H1 (cell line): ENCODE measurements at regions not wholly inside any gene's neighbourhood (a gene's known extent, or its start where the extent isn't known, plus 50 kb on each side); places are given as distances from the start of the nearest gene placed in this dataset.

Experiments
- CTCF ChIA-PET: fragments of 300-600 bp; sonication (Branson Sonifier 250); formaldehyde crosslinking; loops from one replicate; lab custom pipeline; 2021; ENCODE audit not compliant: partially characterized antibody; lab: Charles Lee
- POLR2A ChIA-PET: fragments of 300-600 bp; sonication (Branson Sonifier 250); formaldehyde crosslinking; loops from one replicate; lab custom pipeline; 2021; ENCODE audit warnings: inconsistent platforms; ENCODE audit not compliant: partially characterized antibody; lab: Charles Lee
- DNase-seq, 2 experiments: peaks; one replicate each; pipeline versions ENCODE4 v3.0.0 to v3.0.0-alpha.2; 2010 to 2022; ENCODE audit warnings: low spot score in 2 of 2, low read depth in 1 of 2, mixed read lengths in 1 of 2
- FAIRE-seq: peaks from 2 replicates; lab custom pipeline; 2011; peaks lifted over from hg19 to GRCh38; lab: Jason Lieb, UNC
- H2AFZ ChIP-seq: 2 replicates; pipeline ENCODE4 v1.8.1; 2012; ENCODE audit warnings: low read length, inconsistent platforms
- H2AK5ac ChIP-seq: 2 replicates; pipeline ENCODE4 v1.6.1; 2013; ENCODE audit warnings: low read depth, low read length
- H2BK120ac ChIP-seq: replicated peaks from 2 replicates; pipeline ENCODE3; 2013; ENCODE audit warnings: low read depth, low read length, inconsistent platforms
- H2BK12ac ChIP-seq: 2 replicates; pipeline ENCODE4 v1.6.1; 2013; ENCODE audit warnings: low read depth, low read length
- H2BK15ac ChIP-seq: 2 replicates; pipeline ENCODE4 v1.6.1; 2013; ENCODE audit warnings: low read length
- H2BK20ac ChIP-seq: 2 replicates; pipeline ENCODE4 v1.6.1; 2013; ENCODE audit warnings: low read length
- H2BK5ac ChIP-seq: 2 replicates; pipeline ENCODE4 v1.6.1; 2013; ENCODE audit warnings: low read depth, low read length
- H3K14ac ChIP-seq: 2 replicates; pipeline ENCODE4 v1.6.1; 2013; ENCODE audit warnings: inconsistent platforms; ENCODE audit not compliant: insufficient read length
- H3K18ac ChIP-seq: 2 replicates; pipeline ENCODE4 v1.6.1; 2013; ENCODE audit warnings: low read length; ENCODE audit errors: extremely low read depth
- H3K23ac ChIP-seq: 2 replicates; pipeline ENCODE4 v1.6.1; 2013; ENCODE audit warnings: inconsistent platforms; ENCODE audit not compliant: insufficient read length
- H3K23me2 ChIP-seq: 2 replicates; pipeline ENCODE4 v1.6.1; 2013; ENCODE audit warnings: low read depth, low read length
- H3K27ac ChIP-seq: 2 replicates; pipeline ENCODE4 v1.6.1; 2011; ENCODE audit warnings: low read depth, low read length, inconsistent platforms
- H3K27me3 ChIP-seq, 4 experiments: replicated peaks in 1 of 4; 1 replicate in 1 of 4; 2 replicates in 3 of 4; pipeline versions ENCODE4 v1.6.1 to v1.8.1; 2011 to 2013; ENCODE audit warnings: low read length in 3 of 4, mild to moderate bottlenecking in 3 of 4, inconsistent platforms in 2 of 4, mixed read lengths in 2 of 4, moderate library complexity in 1 of 4; ENCODE audit not compliant: control insufficient read depth in 3 of 4, insufficient read depth in 3 of 4; ENCODE audit errors: extremely low read depth in 1 of 4
- H3K36me3 ChIP-seq, 4 experiments: 2 replicates each; pipeline versions ENCODE4 v1.6.1 to v1.8.1; 2011 to 2013; ENCODE audit warnings: mild to moderate bottlenecking in 4 of 4, low read length in 3 of 4, moderate library complexity in 2 of 4, control low read depth in 1 of 4, inconsistent platforms in 1 of 4; ENCODE audit not compliant: insufficient read depth in 4 of 4, control insufficient read depth in 2 of 4
- H3K4ac ChIP-seq: replicated peaks from 2 replicates; pipeline ENCODE3; 2013; ENCODE audit warnings: low read length, low read depth, mixed read lengths, inconsistent platforms; ENCODE audit not compliant: insufficient read length
- H3K4me1 ChIP-seq, 4 experiments: replicated peaks in 1 of 4; 1 replicate in 1 of 4; 2 replicates in 3 of 4; pipeline versions ENCODE4 v1.6.1 to v1.8.1; 2011 to 2013; ENCODE audit warnings: low read length in 3 of 4, inconsistent platforms in 2 of 4, mixed read lengths in 1 of 4; ENCODE audit not compliant: insufficient read depth in 4 of 4, control insufficient read depth in 3 of 4
- H3K4me2 ChIP-seq, 2 experiments: 2 replicates each; pipeline versions ENCODE4 v1.6.1 to v1.8.1; 2011 to 2013; ENCODE audit warnings: low read depth in 2 of 2, low read length in 2 of 2, control low read depth in 1 of 2, inconsistent platforms in 1 of 2, mild to moderate bottlenecking in 1 of 2; ENCODE audit not compliant: insufficient read depth in 1 of 2
- H3K4me3 ChIP-seq, 4 experiments: fragments of 200-600, 300-600 bp in 1 of 4; sonication (generic), shearing (Covaris generic), sonication (Bioruptor Twin) in 1 of 4; 2 replicates each; pipeline versions ENCODE4 v1.5.1 to v1.8.1; 2011 to 2016; ENCODE audit warnings: low read length in 4 of 4, low read depth in 3 of 4, control low read depth in 2 of 4, inconsistent platforms in 2 of 4, mild to moderate bottlenecking in 2 of 4, mixed read lengths in 1 of 4, moderate library complexity in 1 of 4; ENCODE audit not compliant: insufficient read depth in 2 of 4; ENCODE audit errors: extremely low read depth in 1 of 4
- H3K56ac ChIP-seq: replicated peaks from 2 replicates; pipeline ENCODE3; 2013; ENCODE audit warnings: low read depth, mild to moderate bottlenecking, mixed read lengths, low read length, inconsistent platforms; ENCODE audit not compliant: insufficient read length
- H3K79me1 ChIP-seq: 2 replicates; pipeline ENCODE4 v1.6.1; 2013; ENCODE audit warnings: low read depth, low read length, control low read depth
- H3K79me2 ChIP-seq, 2 experiments: 2 replicates each; pipeline versions ENCODE4 v1.6.1 to v1.8.1; 2012 to 2013; ENCODE audit warnings: low read length in 2 of 2, mild to moderate bottlenecking in 2 of 2, inconsistent platforms in 1 of 2; ENCODE audit not compliant: insufficient read depth in 2 of 2, control insufficient read depth in 1 of 2
- H3K9ac ChIP-seq, 4 experiments: replicated peaks in 1 of 4; 1 replicate in 1 of 4; 2 replicates in 3 of 4; pipeline versions ENCODE4 v1.6.1 to v1.8.1; 2011 to 2013; ENCODE audit warnings: low read depth in 3 of 4, low read length in 3 of 4, control low read depth in 2 of 4, mild to moderate bottlenecking in 2 of 4, moderate library complexity in 2 of 4, inconsistent platforms in 1 of 4; ENCODE audit errors: extremely low read depth in 1 of 4
- H3K9me3 ChIP-seq, 2 experiments: 2 replicates each; pipeline versions ENCODE4 v1.6.1 to v1.8.1; 2012 to 2013; ENCODE audit warnings: mild to moderate bottlenecking in 2 of 2, moderate library complexity in 2 of 2, control low read depth in 1 of 2, inconsistent platforms in 1 of 2, low read depth in 1 of 2, low read length in 1 of 2, mixed read lengths in 1 of 2; ENCODE audit not compliant: insufficient read depth in 2 of 2
- H4K20me1 ChIP-seq, 2 experiments: replicated peaks in 1 of 2; 2 replicates each; pipeline versions ENCODE3 to v1.8.1; 2011 to 2013; ENCODE audit warnings: inconsistent platforms in 2 of 2, low read length in 2 of 2, mild to moderate bottlenecking in 1 of 2; ENCODE audit not compliant: insufficient read depth in 2 of 2, control insufficient read depth in 1 of 2
- H4K5ac ChIP-seq: 2 replicates; pipeline ENCODE4 v1.6.1; 2013; ENCODE audit warnings: low read length, low read depth, mixed read lengths, inconsistent platforms; ENCODE audit not compliant: insufficient read length
- H4K8ac ChIP-seq: 2 replicates; pipeline ENCODE4 v1.8.0; 2013; ENCODE audit warnings: mild to moderate bottlenecking, moderate library complexity, low read length, inconsistent platforms; ENCODE audit not compliant: insufficient read depth; ENCODE audit errors: extremely low read depth
- H4K91ac ChIP-seq: replicated peaks from 2 replicates; pipeline ENCODE3; 2013; ENCODE audit warnings: low read length, mixed read lengths, inconsistent platforms; ENCODE audit not compliant: insufficient read length
- BCL11A ChIP-seq, 2 experiments: IDR thresholded peaks; one replicate each; pipeline ENCODE4 v1.6.1; 2011; ENCODE audit warnings: low read depth in 2 of 2, low read length in 2 of 2, mild to moderate bottlenecking in 2 of 2
- BRCA1 ChIP-seq: IDR thresholded peaks from 2 replicates; pipeline ENCODE4 v1.6.1; 2012; ENCODE audit warnings: low read depth, low read length, improper control_type of control experiment
- CEBPB ChIP-seq: IDR thresholded peaks from 2 replicates; pipeline ENCODE4 v1.6.1; 2012; ENCODE audit warnings: low read depth, low read length
- CREB1 ChIP-seq: IDR thresholded peaks from 2 replicates; pipeline ENCODE4 v1.6.1; 2012; ENCODE audit warnings: inconsistent platforms
- CTCF ChIP-seq, 3 experiments: IDR thresholded peaks; 1 replicate in 2 of 3; 2 replicates in 1 of 3; pipeline versions ENCODE4 v1.5.1 to v1.6.1; 2011; ENCODE audit warnings: low read length in 3 of 3, mild to moderate bottlenecking in 3 of 3, inconsistent platforms in 2 of 3, low read depth in 1 of 3, moderate library complexity in 1 of 3; ENCODE audit not compliant: insufficient read depth in 1 of 3; ENCODE audit errors: control extremely low read depth in 1 of 3
- E2F6 ChIP-seq: IDR thresholded peaks from 2 replicates; pipeline ENCODE4 v1.6.1; 2012; ENCODE audit warnings: inconsistent platforms
- KDM5A ChIP-seq: fragments of 200-600 bp; IDR thresholded peaks from 2 replicates; pipeline ENCODE4 v1.7.1; 2012; ENCODE audit warnings: mild to moderate bottlenecking, low read length, inconsistent platforms, mixed read lengths
- MAX ChIP-seq: IDR thresholded peaks from 2 replicates; pipeline ENCODE4 v1.6.1; 2012; ENCODE audit warnings: inconsistent platforms
- NANOG ChIP-seq: IDR thresholded peaks from 2 replicates; pipeline ENCODE4 v1.6.1; 2011; ENCODE audit warnings: low read length, low read depth, mild to moderate bottlenecking, inconsistent platforms; ENCODE audit not compliant: insufficient read depth, poor library complexity, severe bottlenecking
- SIRT6 ChIP-seq: IDR thresholded peaks from one replicate; pipeline ENCODE4 v1.7.1; 2012; ENCODE audit warnings: low read length, inconsistent platforms
- USF2 ChIP-seq: IDR thresholded peaks from 2 replicates; pipeline ENCODE4 v1.6.1; 2011; ENCODE audit warnings: low read length, improper control_type of control experiment
- WGBS, 2 experiments: shearing (Covaris generic) in 1 of 2; methylation state at CpG; one replicate each; pipeline versions ENCODE4 v1.1.6 to v1.1.7; 2013 to 2015; ENCODE audit warnings: low lambda C conversion rate in 2 of 2, mixed read lengths in 2 of 2, inconsistent platforms in 1 of 2, low coverage in 1 of 2, missing lambda C conversion rate in 1 of 2; ENCODE audit not compliant: insufficient replicate concordance in 2 of 2, insufficient coverage in 1 of 2, insufficient read length in 1 of 2; ENCODE audit errors: extremely low coverage in 1 of 2, missing lambda C conversion rate in 1 of 2; 5-methylcytosine and 5-hydroxymethylcytosine counted together

- DNase-seq (no peak), FAIRE-seq (no peak)
- no peak overlapping the region for H2BK5ac ChIP-seq
- ChIA-PET CTCF (no interaction called here), POLR2A (no interaction called here)
- H3K79me1 ChIP-seq = no peaks in the 10 kb centered on the region
- no peaks in the 10 kb centered on the region for H3K23me2 ChIP-seq
- H3K9me3 ChIP-seq = no peaks in the 10 kb centered on the region
- 95% methylated on average over 1 of the region's 1 CpG; no CpG with 5 or more reads in 1 of the 2 experiments for WGBS, 2 experiments
- no peaks in the 10 kb centered on the region for H3K79me2 ChIP-seq
- no peak overlapping the region for H4K91ac ChIP-seq
- H4K5ac ChIP-seq = no peak overlapping the region
- H2BK20ac ChIP-seq = no peak overlapping the region
- H2AK5ac ChIP-seq = no peak overlapping the region
- no peak overlapping the region; the same call in 1 of the 2 replicates for H2AFZ ChIP-seq
- no peak overlapping the region for H4K8ac ChIP-seq
- peaks cover 0 to 10% (median 1%) of the 10 kb centered on the region in 4 experiments; a peak in 3 of 7 replicates for H3K4me1 ChIP-seq
- no peak overlapping the region for H2BK120ac ChIP-seq
- no peak overlapping the region for H3K4ac ChIP-seq
- H2BK15ac ChIP-seq = no peak overlapping the region
- H3K56ac ChIP-seq = no peak overlapping the region
- H3K4me2 ChIP-seq = no peak overlapping the region
- H3K9ac ChIP-seq = no peak overlapping the region
- no peak overlapping the region for H3K4me3 ChIP-seq
- no peaks in the 10 kb centered on the region for H4K20me1 ChIP-seq
- H3K23ac ChIP-seq = no peak overlapping the region
- H3K36me3 ChIP-seq = no peaks in the 10 kb centered on the region
- H3K27ac ChIP-seq = no peak overlapping the region
- no peak overlapping the region for H2BK12ac ChIP-seq
- H3K18ac ChIP-seq = no peak overlapping the region
- no peak overlapping the region for H3K14ac ChIP-seq
- no peaks in the 10 kb centered on the region; a peak in 1 of 7 replicates for H3K27me3 ChIP-seq
- TF ChIP-seq CTCF (IDR thresholded peaks at IDR 0.05; ENCODE audit: control extremely low read depth in 1 of 3, insufficient read depth in 1 of 3, low read depth in 1 of 3, low read length in 3 of 3) (no peak), CEBPB (no peak), USF2 (no peak), E2F6 (no peak), BRCA1 (no peak), MAX (no peak), CREB1 (no peak), NANOG (no peak), BCL11A (IDR thresholded peaks at IDR 0.05; ENCODE audit: low read depth in 2 of 2, low read length in 2 of 2) (no peak), SIRT6 (no peak), KDM5A (no peak)
Observed at GRCh38 chr5:128777052-128777451, 188.2 kb upstream of the SLC27A6 start.
